ENCODE measurements at regions not wholly inside any gene's neighbourhood (a gene's known extent, or its start where the extent isn't known, plus 50 kb on each side); places are given as distances from the start of the nearest gene placed in this dataset.

DNA sequence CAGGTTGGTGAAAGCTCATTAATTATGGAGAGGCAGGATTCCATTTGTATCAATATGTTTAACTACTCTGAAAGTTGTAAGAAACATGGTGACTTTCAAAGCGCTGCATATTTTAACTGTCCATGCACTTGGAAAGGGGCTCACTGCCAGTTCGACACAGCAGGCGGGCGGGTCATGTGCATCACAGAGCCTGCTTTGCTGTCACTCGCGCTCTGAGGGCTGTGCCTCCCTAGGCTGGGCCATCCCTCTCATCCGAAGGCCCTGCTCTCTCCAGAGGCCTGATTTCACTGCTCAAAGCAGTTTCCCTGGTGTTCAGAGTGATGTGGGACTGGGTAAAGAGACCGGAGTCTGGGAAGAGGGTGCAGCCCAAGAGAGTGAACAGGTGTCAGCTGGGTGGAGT is 422.0 kb upstream of the MON1B start:
- TF ChIP-seq, protein P1, sequence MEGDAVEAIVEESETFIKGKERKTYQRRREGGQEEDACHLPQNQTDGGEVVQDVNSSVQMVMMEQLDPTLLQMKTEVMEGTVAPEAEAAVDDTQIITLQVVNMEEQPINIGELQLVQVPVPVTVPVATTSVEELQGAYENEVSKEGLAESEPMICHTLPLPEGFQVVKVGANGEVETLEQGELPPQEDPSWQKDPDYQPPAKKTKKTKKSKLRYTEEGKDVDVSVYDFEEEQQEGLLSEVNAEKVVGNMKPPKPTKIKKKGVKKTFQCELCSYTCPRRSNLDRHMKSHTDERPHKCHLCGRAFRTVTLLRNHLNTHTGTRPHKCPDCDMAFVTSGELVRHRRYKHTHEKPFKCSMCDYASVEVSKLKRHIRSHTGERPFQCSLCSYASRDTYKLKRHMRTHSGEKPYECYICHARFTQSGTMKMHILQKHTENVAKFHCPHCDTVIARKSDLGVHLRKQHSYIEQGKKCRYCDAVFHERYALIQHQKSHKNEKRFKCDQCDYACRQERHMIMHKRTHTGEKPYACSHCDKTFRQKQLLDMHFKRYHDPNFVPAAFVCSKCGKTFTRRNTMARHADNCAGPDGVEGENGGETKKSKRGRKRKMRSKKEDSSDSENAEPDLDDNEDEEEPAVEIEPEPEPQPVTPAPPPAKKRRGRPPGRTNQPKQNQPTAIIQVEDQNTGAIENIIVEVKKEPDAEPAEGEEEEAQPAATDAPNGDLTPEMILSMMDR (IDR thresholded peaks at IDR 0.05; ENCODE audit: insufficient read depth, low read depth, low read length), result no peak
- TF ChIP-seq EZH2 (IDR thresholded peaks at IDR 0.05; ENCODE audit: insufficient read depth, low read length), result no peak

Measured in astrocyte (in vitro differentiated cells and primary cell).